ENCODE measurements at regions not wholly inside any gene's neighbourhood (a gene's known extent, or its start where the extent isn't known, plus 50 kb on each side); places are given as distances from the start of the nearest gene placed in this dataset.

DNA sequence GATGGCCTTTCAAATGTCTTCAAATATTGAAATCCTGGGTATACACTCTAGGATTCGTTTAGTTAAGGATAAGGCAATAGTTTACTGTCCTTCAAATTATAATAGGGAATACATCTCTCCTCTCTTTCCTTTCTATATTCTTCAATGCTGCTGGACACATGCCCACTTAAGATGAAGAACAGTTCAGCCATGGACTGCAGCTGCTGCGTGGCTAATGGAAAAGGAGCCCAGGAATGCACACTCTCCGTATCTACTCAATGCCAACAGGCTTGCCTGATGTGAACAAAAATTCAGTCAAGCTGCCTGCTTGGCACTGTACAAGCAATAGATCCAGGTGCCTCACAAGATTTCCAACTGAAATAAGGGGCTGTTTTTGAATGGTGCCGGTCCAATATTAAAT, 321.2 kb upstream of the LYPLAL1 start (continued):
- TF ChIP-seq, protein P1, sequence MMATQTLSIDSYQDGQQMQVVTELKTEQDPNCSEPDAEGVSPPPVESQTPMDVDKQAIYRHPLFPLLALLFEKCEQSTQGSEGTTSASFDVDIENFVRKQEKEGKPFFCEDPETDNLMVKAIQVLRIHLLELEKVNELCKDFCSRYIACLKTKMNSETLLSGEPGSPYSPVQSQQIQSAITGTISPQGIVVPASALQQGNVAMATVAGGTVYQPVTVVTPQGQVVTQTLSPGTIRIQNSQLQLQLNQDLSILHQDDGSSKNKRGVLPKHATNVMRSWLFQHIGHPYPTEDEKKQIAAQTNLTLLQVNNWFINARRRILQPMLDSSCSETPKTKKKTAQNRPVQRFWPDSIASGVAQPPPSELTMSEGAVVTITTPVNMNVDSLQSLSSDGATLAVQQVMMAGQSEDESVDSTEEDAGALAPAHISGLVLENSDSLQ (IDR thresholded peaks at IDR 0.05): no peak

DNA sequence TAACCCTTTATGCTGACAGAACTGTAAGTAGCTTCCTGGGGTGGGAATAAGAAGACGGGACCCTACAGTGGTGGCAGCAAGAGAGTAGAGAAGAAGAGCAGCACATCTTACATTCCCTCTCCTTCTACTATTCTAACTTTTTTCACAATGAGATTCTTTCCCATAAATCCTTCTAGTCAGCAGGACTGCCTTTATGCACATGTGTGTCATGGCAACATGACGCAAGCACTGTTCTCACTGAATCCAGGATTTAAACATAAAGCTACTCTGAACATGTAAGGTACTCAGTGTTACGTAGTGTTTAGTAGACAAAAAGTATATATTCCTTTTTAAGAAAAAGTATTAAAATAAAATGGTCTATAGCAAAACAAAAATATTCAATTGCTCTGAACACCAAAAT, 309.7 kb upstream of the LYPLAL1 start:
- no peaks in the 10 kb centered on the region for H3K79me2 ChIP-seq (ENCODE audit: control insufficient read depth, insufficient read depth, low read length)
- WGBS (ENCODE audit: insufficient coverage, insufficient replicate concordance, low lambda C conversion rate, missing lambda C conversion rate): 44% methylated on average over 3 of the region's 3 CpGs
- in situ Hi-C loops (cut with MboI): no loop called here

DNA sequence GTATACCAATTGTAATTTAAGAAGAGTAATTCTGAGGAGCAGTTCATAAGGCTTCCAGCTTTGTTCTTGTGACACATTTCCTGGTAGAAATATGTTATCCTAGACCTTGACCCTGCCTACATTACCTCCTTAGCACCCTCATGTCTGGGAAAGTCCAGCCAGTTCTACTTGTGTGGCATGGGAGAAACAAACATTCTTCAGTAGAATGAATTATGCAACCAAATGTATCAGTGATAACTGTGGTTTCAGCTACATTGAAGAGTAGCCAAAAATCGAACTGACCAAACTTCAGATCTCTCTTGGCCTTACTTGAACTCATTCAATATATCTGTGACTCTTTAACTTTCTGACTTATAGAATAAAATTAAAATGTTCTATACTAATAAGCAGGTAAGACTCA, 308.1 kb upstream of the LYPLAL1 start:
- no peak for FAIRE-seq
- Histone ChIP-seq H3K4me2 (ENCODE audit: control insufficient read depth, insufficient read depth) (no peak overlapping the region), H3K27me3 (replicated peaks in 1 of 2; ENCODE audit: control insufficient read depth in 2 of 2, insufficient read depth in 2 of 2, low read length in 1 of 2) (no peaks in the 10 kb centered on the region), H3K79me2 (ENCODE audit: control insufficient read depth, insufficient read depth, low read length) (no peaks in the 10 kb centered on the region), H3K36me3 (ENCODE audit: control insufficient read depth in 2 of 2, insufficient read depth in 2 of 2, low read length in 1 of 2) (no peaks in the 10 kb centered on the region), H3K9ac (ENCODE audit: control insufficient read depth, insufficient read depth, low read length) (no peak overlapping the region), H3K4me3 (no peak overlapping the region), H4K20me1 (ENCODE audit: control insufficient read depth, insufficient read depth) (no peaks in the 10 kb centered on the region), H3K4me1 (ENCODE audit: control insufficient read depth, insufficient read depth, low read length) (no peaks in the 10 kb centered on the region), H3K9me3 (replicated peaks; ENCODE audit: control insufficient read depth, insufficient read depth, low read length) (no peaks in the 10 kb centered on the region), H2AFZ (ENCODE audit: control insufficient read depth, low read depth, low read length) (no peak overlapping the region), H3K27ac (ENCODE audit: control insufficient read depth, insufficient read depth) (no peak overlapping the region)
- ChIA-PET CTCF (no interaction called here), SMC1A (ENCODE audit: uncharacterized antibody, unreplicated experiment) (no interaction called here), RAD21 (ENCODE audit: unreplicated experiment) (no interaction called here), POLR2A (no interaction called here)
- BruUV-seq (replicated peaks): no TSS peak
- ATAC-seq: no peak
- no peak for DNase-seq (ENCODE audit: low read depth, low spot score)
- WGBS (ENCODE audit: insufficient coverage, insufficient replicate concordance, low lambda C conversion rate, missing lambda C conversion rate): 0% methylated on average over 1 of the region's 1 CpG
- intact Hi-C loops (cut with micrococcal nuclease; ENCODE audit: unreplicated experiment) (no loop called here), in situ Hi-C loops (cut with MboI) (no loop called here)
- TF ChIP-seq CBX3 (IDR thresholded peaks at IDR 0.05; ENCODE audit: borderline replicate concordance, low read depth) (no peak), MEF2A (IDR thresholded peaks at IDR 0.05; ENCODE audit: insufficient read depth, low read depth, low read length) (no peak), BHLHE40 (IDR thresholded peaks at IDR 0.05; ENCODE audit: borderline replicate concordance in 1 of 2, low read depth in 2 of 2, low read length in 1 of 2) (no peak), STAT3 (IDR thresholded peaks at IDR 0.05; ENCODE audit: low read depth, low read length) (no peak), BCL11A (IDR thresholded peaks at IDR 0.05; ENCODE audit: low read depth, low read length) (no peak), HDGF (IDR thresholded peaks at IDR 0.05) (no peak), WRNIP1 (IDR thresholded peaks at IDR 0.05; ENCODE audit: borderline replicate concordance, low read depth, low read length) (no peak)
- TF ChIP-seq, protein P2, sequence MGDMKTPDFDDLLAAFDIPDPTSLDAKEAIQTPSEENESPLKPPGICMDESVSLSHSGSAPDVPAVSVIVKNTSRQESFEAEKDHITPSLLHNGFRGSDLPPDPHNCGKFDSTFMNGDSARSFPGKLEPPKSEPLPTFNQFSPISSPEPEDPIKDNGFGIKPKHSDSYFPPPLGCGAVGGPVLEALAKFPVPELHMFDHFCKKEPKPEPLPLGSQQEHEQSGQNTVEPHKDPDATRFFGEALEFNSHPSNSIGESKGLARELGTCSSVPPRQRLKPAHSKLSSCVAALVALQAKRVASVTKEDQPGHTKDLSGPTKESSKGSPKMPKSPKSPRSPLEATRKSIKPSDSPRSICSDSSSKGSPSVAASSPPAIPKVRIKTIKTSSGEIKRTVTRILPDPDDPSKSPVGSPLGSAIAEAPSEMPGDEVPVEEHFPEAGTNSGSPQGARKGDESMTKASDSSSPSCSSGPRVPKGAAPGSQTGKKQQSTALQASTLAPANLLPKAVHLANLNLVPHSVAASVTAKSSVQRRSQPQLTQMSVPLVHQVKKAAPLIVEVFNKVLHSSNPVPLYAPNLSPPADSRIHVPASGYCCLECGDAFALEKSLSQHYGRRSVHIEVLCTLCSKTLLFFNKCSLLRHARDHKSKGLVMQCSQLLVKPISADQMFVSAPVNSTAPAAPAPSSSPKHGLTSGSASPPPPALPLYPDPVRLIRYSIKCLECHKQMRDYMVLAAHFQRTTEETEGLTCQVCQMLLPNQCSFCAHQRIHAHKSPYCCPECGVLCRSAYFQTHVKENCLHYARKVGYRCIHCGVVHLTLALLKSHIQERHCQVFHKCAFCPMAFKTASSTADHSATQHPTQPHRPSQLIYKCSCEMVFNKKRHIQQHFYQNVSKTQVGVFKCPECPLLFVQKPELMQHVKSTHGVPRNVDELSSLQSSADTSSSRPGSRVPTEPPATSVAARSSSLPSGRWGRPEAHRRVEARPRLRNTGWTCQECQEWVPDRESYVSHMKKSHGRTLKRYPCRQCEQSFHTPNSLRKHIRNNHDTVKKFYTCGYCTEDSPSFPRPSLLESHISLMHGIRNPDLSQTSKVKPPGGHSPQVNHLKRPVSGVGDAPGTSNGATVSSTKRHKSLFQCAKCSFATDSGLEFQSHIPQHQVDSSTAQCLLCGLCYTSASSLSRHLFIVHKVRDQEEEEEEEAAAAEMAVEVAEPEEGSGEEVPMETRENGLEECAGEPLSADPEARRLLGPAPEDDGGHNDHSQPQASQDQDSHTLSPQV (IDR thresholded peaks at IDR 0.05): no peak

More for the DNA sequence above, 309.7 kb upstream of the LYPLAL1 start:
- ATAC-seq (no peak), FAIRE-seq (no peak), DNase-seq (ENCODE audit: low read depth, low spot score) (no peak)
- H3K27ac ChIP-seq (ENCODE audit: control insufficient read depth, insufficient read depth): no peak overlapping the region
- H2AFZ ChIP-seq (ENCODE audit: control insufficient read depth, low read depth, low read length): no peak overlapping the region
- ChIA-PET RAD21 (ENCODE audit: unreplicated experiment) (no interaction called here), POLR2A (no interaction called here), SMC1A (ENCODE audit: uncharacterized antibody, unreplicated experiment) (no interaction called here), CTCF (no interaction called here)
- no peak overlapping the region for H3K4me2 ChIP-seq (ENCODE audit: control insufficient read depth, insufficient read depth)
- BruUV-seq (replicated peaks): no TSS peak
- no peaks in the 10 kb centered on the region for H3K9me3 ChIP-seq (replicated peaks; ENCODE audit: control insufficient read depth, insufficient read depth, low read length)
- no peaks in the 10 kb centered on the region for H3K4me1 ChIP-seq (ENCODE audit: control insufficient read depth, insufficient read depth, low read length)
- TF ChIP-seq MTA2 (IDR thresholded peaks at IDR 0.05; ENCODE audit: low read depth): no peak
- no peak for TF ChIP-seq IRF4 (IDR thresholded peaks at IDR 0.05; ENCODE audit: low read depth, low read length)
- TF ChIP-seq NFIC (IDR thresholded peaks at IDR 0.05; ENCODE audit: low read depth, low read length): no peak
- no peak for TF ChIP-seq EZH2 (IDR thresholded peaks at IDR 0.05; ENCODE audit: borderline replicate concordance, control insufficient read depth, low read depth, low read length)
- TF ChIP-seq CREM (IDR thresholded peaks at IDR 0.05; ENCODE audit: low read depth): no peak
- TF ChIP-seq RFX5 (IDR thresholded peaks at IDR 0.05; ENCODE audit: low read depth, low read length): no peak
- TF ChIP-seq PAX8 (IDR thresholded peaks at IDR 0.05): no peak
- no peak overlapping the region for H3K9ac ChIP-seq (ENCODE audit: control insufficient read depth, insufficient read depth, low read length)
- intact Hi-C loops (cut with micrococcal nuclease; ENCODE audit: unreplicated experiment): no loop called here
- H3K27me3 ChIP-seq (replicated peaks in 1 of 2; ENCODE audit: control insufficient read depth in 2 of 2, insufficient read depth in 2 of 2, low read length in 1 of 2): no peaks in the 10 kb centered on the region
- H3K4me3 ChIP-seq: no peak overlapping the region
- no peaks in the 10 kb centered on the region for H4K20me1 ChIP-seq (ENCODE audit: control insufficient read depth, insufficient read depth)
- H3K36me3 ChIP-seq (ENCODE audit: control insufficient read depth in 2 of 2, insufficient read depth in 2 of 2, low read length in 1 of 2): no peaks in the 10 kb centered on the region

All from GM12878 (cell line).